ENCODE measurements at regions not wholly inside any gene's neighbourhood (a gene's known extent, or its start where the extent isn't known, plus 50 kb on each side); places are given as distances from the start of the nearest gene placed in this dataset.

DNA sequence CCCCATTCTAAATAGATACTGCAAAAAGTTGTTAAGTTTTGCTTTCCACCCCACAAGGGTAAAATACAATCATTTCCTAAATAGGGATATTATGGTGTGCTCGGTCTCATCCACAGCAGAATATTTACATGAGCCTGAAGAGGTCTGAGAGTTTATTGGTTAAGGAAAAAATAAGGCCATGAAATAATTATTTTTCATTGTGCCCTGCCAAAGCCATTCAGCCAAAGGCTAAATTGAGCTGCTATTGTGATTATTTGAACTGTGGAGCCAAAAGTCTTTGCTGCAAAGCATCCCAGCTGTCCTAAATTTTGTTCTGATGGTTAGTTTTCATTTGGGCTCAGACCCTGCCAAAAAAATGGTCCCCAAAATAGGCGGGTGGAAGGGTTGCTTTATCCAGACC, 298.7 kb upstream of the ESRRG start:
- no peak for TF ChIP-seq POLR2AphosphoS5 (IDR thresholded peaks at IDR 0.05; ENCODE audit: control insufficient read depth, insufficient read depth, low read depth, low read length)
- TF ChIP-seq ZNF699 (CRISPR knock-in tag; IDR thresholded peaks at IDR 0.05; ENCODE audit: insufficient replicate concordance) = no peak
- TF ChIP-seq ZNF274 (IDR thresholded peaks at IDR 0.05; ENCODE audit: borderline replicate concordance, low read depth, low read length) = no peak
- no peak for TF ChIP-seq BDP1 (IDR thresholded peaks at IDR 0.05; ENCODE audit: insufficient read depth, insufficient read length)
- no peak for TF ChIP-seq ZNF740 (CRISPR knock-in tag; IDR thresholded peaks at IDR 0.05)
- no peak for TF ChIP-seq ZNF740 (tag; IDR thresholded peaks at IDR 0.05)
- TF ChIP-seq, protein P1, sequence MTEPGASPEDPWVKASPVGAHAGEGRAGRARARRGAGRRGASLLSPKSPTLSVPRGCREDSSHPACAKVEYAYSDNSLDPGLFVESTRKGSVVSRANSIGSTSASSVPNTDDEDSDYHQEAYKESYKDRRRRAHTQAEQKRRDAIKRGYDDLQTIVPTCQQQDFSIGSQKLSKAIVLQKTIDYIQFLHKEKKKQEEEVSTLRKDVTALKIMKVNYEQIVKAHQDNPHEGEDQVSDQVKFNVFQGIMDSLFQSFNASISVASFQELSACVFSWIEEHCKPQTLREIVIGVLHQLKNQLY (CRISPR knock-in tag; conservative IDR thresholded peaks at IDR 0.05) = no peak
- TF ChIP-seq POLR2A (conservative IDR thresholded peaks at IDR 0.05) = no peak
- no peak for TF ChIP-seq CTCF (IDR thresholded peaks at IDR 0.05 in 2 of 3, conservative IDR thresholded peaks at IDR 0.05 in 1 of 3; ENCODE audit: insufficient read depth in 2 of 3, low read depth in 1 of 3, low read length in 3 of 3)
- no peak for TF ChIP-seq ZNF316 (IDR thresholded peaks at IDR 0.05)
- TF ChIP-seq SOX6 (IDR thresholded peaks at IDR 0.05) = no peak
- no peak for TF ChIP-seq CBX3 (IDR thresholded peaks at IDR 0.05; ENCODE audit: borderline replicate concordance in 1 of 2, low read length in 2 of 2)
- TF ChIP-seq REST (IDR thresholded peaks at IDR 0.05; ENCODE audit: borderline replicate concordance) = no peak
- no peak for TF ChIP-seq REST (CRISPR knock-in tag; IDR thresholded peaks at IDR 0.05; ENCODE audit: low read depth)
- no peak for TF ChIP-seq COPS2 (conservative IDR thresholded peaks at IDR 0.05)
